Body of pancreas (tissue), 4 donors: ENCODE measurements at regions not wholly inside any gene's neighbourhood (a gene's known extent, or its start where the extent isn't known, plus 50 kb on each side); places are given as distances from the start of the nearest gene placed in this dataset.

Experiments
- CTCF ChIP-seq, 7 experiments: fragments of 450-650 bp in 4 of 7; fragments of 200-600 bp in 3 of 7; sonication (generic) in 3 of 7; IDR thresholded peaks; one replicate each; pipeline ENCODE4 v1.5.1; 2016 to 2019; ENCODE audit warnings: antibody characterized with exemption in 7 of 7
- POLR2A ChIP-seq, 3 donors: fragments of 450-650 bp; IDR thresholded peaks; one replicate each; pipeline ENCODE4 v1.6.1; 2016; ENCODE audit warnings: antibody characterized with exemption in 3 of 3, mild to moderate bottlenecking in 2 of 3

- TF ChIP-seq POLR2A (IDR thresholded peaks at IDR 0.05) (no peak), CTCF (IDR thresholded peaks at IDR 0.05) (no peak)
Observed at GRCh38 chr6:115485400-115485799, 575.3 kb downstream of the FRK start.
